Ishikawa (cell line): ENCODE measurements at regions not wholly inside any gene's neighbourhood (a gene's known extent, or its start where the extent isn't known, plus 50 kb on each side); places are given as distances from the start of the nearest gene placed in this dataset.

ENCODE experiments used
- CEBPB ChIP-seq: IDR thresholded peaks from 2 replicates; pipeline ENCODE4 v1.6.1; 2012
- CREB1 ChIP-seq: IDR thresholded peaks from 2 replicates; pipeline ENCODE4 v1.6.1; 2012; ENCODE audit warnings: low read depth
- EGR1 ChIP-seq: IDR thresholded peaks from 2 replicates; pipeline ENCODE4 v1.6.1; 2012
- EP300 ChIP-seq: IDR thresholded peaks from 2 replicates; pipeline ENCODE4 v1.6.1; 2012; ENCODE audit warnings: borderline replicate concordance
- FOXM1 ChIP-seq: IDR thresholded peaks from 2 replicates; pipeline ENCODE4 v1.6.1; 2012; ENCODE audit warnings: low read depth, borderline replicate concordance
- RAD21 ChIP-seq: IDR thresholded peaks from 2 replicates; pipeline ENCODE4 v1.6.1; 2012; ENCODE audit warnings: low read depth
- REST ChIP-seq: IDR thresholded peaks from 2 replicates; pipeline ENCODE4 v1.6.1; 2012; ENCODE audit warnings: low read depth, mild to moderate bottlenecking
- TAF1 ChIP-seq: IDR thresholded peaks from 2 replicates; pipeline ENCODE4 v1.6.1; 2012; ENCODE audit warnings: low read depth, mild to moderate bottlenecking
- TCF12 ChIP-seq: IDR thresholded peaks from 2 replicates; pipeline ENCODE4 v1.6.1; 2012; ENCODE audit warnings: low read depth
- TEAD4 ChIP-seq: IDR thresholded peaks from 2 replicates; pipeline ENCODE4 v1.6.1; 2012
- USF1 ChIP-seq: IDR thresholded peaks from 2 replicates; pipeline ENCODE4 v1.6.1; 2012
- YY1 ChIP-seq: IDR thresholded peaks from 2 replicates; pipeline ENCODE4 v1.6.1; 2012; ENCODE audit warnings: low read depth
- TF ChIP-seq, protein P1 (sequence below): IDR thresholded peaks from 2 replicates; pipeline ENCODE4 v1.6.1; 2012

DNA sequence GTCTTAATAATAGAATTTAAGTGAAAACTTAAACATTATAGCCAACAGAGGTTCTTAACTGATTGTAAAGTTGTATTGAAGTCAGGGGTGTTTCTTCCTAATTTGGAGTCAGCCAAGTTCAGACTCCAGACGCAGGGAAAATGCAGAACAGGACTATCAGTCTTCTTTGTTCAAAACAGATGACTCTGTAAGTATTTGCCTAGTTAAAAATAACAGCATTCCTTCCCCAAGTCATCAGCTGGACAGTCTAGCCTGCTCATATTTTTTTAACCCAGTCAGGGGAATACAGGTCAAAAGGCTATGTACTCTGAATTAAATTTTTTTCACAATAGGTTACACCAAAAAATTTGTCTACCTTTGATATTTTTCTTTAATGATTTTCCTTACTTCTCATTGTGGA is 73.8 kb upstream of the DCLK2 start:
- TF ChIP-seq EP300 (no peak), RAD21 (no peak), TAF1 (no peak), USF1 (no peak), CREB1 (no peak), FOXM1 (no peak), TCF12 (no peak), YY1 (no peak), CEBPB (no peak), REST (no peak), EGR1 (no peak), TEAD4 (no peak)
- TF ChIP-seq, protein P1, sequence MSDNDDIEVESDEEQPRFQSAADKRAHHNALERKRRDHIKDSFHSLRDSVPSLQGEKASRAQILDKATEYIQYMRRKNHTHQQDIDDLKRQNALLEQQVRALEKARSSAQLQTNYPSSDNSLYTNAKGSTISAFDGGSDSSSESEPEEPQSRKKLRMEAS = no peak
